ENCODE measurements at regions not wholly inside any gene's neighbourhood (a gene's known extent, or its start where the extent isn't known, plus 50 kb on each side); places are given as distances from the start of the nearest gene placed in this dataset.
"Not testable (repeated sequence)": the region's sequence is repeated elsewhere in the genome, so short reads cannot be mapped to it uniquely, and the experiment has no call there.

- no peak for TF ChIP-seq CTCF (IDR thresholded peaks at IDR 0.05; ENCODE audit: insufficient read depth, low read length, poor library complexity, severe bottlenecking)
- H3K36me3 ChIP-seq (ENCODE audit: control insufficient read depth, insufficient read depth, low read length): no peaks in the 10 kb centered on the region
- DNase-seq (ENCODE audit: low read depth): no peak
Observed at GRCh38 chr12:19999805-20000138, 368.6 kb upstream of the PDE3A start.

GRCh38 chr12:20000229-20000849 lies 368.0 kb upstream of the PDE3A start:
- no peak for TF ChIP-seq CTCF (IDR thresholded peaks at IDR 0.05; ENCODE audit: insufficient read depth, low read length, poor library complexity, severe bottlenecking)
- DNase-seq (ENCODE audit: low read depth): no peak
- no peaks in the 10 kb centered on the region for H3K27me3 ChIP-seq (ENCODE audit: control insufficient read depth, insufficient read depth, low read length)
- H3K36me3 ChIP-seq (ENCODE audit: control insufficient read depth, insufficient read depth, low read length): no peaks in the 10 kb centered on the region
- no peak overlapping the region for H3K4me3 ChIP-seq (ENCODE audit: low read depth, low read length)

More at GRCh38 chr12:19999805-20000138, 368.6 kb upstream of the PDE3A start:
- Histone ChIP-seq H3K27me3 (ENCODE audit: control insufficient read depth, insufficient read depth, low read length) (no peaks in the 10 kb centered on the region), H3K4me3 (ENCODE audit: low read depth, low read length) (no peak overlapping the region)

DNA sequence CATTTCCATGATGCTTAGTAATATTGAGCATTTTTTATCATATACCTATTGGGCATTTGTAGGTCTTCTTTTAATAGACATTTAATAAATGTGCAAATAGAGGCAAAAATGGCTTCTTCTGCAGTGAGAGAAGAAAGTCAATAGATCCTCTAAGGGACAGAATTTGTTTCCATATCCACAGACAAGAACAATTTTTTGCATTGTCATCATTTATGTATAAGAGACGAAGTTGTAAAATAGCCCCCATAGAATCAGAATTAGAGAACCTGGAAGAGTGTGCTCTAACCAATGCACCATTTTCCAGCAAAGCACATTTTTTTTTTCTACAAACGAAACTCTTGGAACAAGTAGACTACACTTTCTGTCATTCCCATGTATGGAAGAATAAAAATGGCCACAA lies 365.1 kb upstream of the PDE3A start:
- no peak for DNase-seq (ENCODE audit: low read depth)
- H3K4me3 ChIP-seq (ENCODE audit: low read depth, low read length): no peak overlapping the region
- no peaks in the 10 kb centered on the region for H3K36me3 ChIP-seq (ENCODE audit: control insufficient read depth, insufficient read depth, low read length)
- TF ChIP-seq CTCF (IDR thresholded peaks at IDR 0.05; ENCODE audit: insufficient read depth, low read length, poor library complexity, severe bottlenecking): no peak
- H3K27me3 ChIP-seq (ENCODE audit: control insufficient read depth, insufficient read depth, low read length): no peaks in the 10 kb centered on the region

- H3K4me3 ChIP-seq (ENCODE audit: low read depth, low read length): no peak overlapping the region
- TF ChIP-seq CTCF (IDR thresholded peaks at IDR 0.05; ENCODE audit: insufficient read depth, low read length, poor library complexity, severe bottlenecking): no peak
- H3K36me3 ChIP-seq (ENCODE audit: control insufficient read depth, insufficient read depth, low read length): no peaks in the 10 kb centered on the region
- no peaks in the 10 kb centered on the region for H3K27me3 ChIP-seq (ENCODE audit: control insufficient read depth, insufficient read depth, low read length)
- no peak for DNase-seq (ENCODE audit: low read depth)
Observed at GRCh38 chr12:20004952-20005351, 363.4 kb upstream of the PDE3A start.

- no peak for TF ChIP-seq CTCF (IDR thresholded peaks at IDR 0.05; ENCODE audit: insufficient read depth, low read length, poor library complexity, severe bottlenecking)
- no peaks in the 10 kb centered on the region for H3K27me3 ChIP-seq (ENCODE audit: control insufficient read depth, insufficient read depth, low read length)
- DNase-seq (ENCODE audit: low read depth): no peak
- no peak overlapping the region for H3K4me3 ChIP-seq (ENCODE audit: low read depth, low read length)
- H3K36me3 ChIP-seq (ENCODE audit: control insufficient read depth, insufficient read depth, low read length): no peaks in the 10 kb centered on the region
Observed at GRCh38 chr12:20006871-20007730, 361.2 kb upstream of the PDE3A start.

DNA sequence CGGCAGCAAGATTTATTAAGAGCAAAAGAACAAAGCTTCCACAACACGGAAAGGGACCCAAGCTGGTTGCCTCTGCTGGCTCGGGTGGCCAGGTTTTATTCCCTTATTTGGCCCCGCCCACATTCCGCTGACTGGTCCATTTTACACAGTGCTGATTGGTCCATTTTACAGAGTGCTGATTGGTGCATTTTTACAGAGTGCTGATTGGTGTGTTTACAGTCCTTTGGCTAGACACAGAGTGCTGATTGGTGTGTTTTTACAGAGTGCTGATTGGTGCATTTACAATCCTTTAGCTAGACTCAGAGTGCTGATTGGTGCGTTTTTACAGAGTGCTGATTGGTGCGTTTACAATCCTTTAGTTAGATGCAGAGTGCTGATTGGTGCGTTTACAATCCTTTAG lies 358.4 kb upstream of the PDE3A start:
- not testable (repeated sequence) for H3K27me3 ChIP-seq (ENCODE audit: control insufficient read depth, insufficient read depth, low read length); DNase-seq (ENCODE audit: low read depth); H3K4me3 ChIP-seq (ENCODE audit: low read depth, low read length); H3K36me3 ChIP-seq (ENCODE audit: control insufficient read depth, insufficient read depth, low read length)

Measured in kidney epithelial cell (primary cell).